KG1 (cell line): ENCODE measurements at regions not wholly inside any gene's neighbourhood (a gene's known extent, or its start where the extent isn't known, plus 50 kb on each side); places are given as distances from the start of the nearest gene placed in this dataset.

ENCODE experiments used
- DNase-seq: peaks from one replicate; lab custom pipeline; 2025; lab: John Stamatoyannopoulos, UW

- DNase-seq: no peak
Observed at GRCh38 chr17:51555153-51555552, 294.8 kb downstream of the UTP18 start.

- no peak for DNase-seq
Observed at GRCh38 chr17:51559778-51560177, 299.4 kb downstream of the UTP18 start.

- no peak for DNase-seq
Observed at GRCh38 chr17:51560398-51560797, 300.1 kb downstream of the UTP18 start.

- no peak for DNase-seq
Observed at GRCh38 chr17:51563961-51564360, 303.6 kb downstream of the UTP18 start.

GRCh38 chr17:51572115-51572514 is 311.8 kb downstream of the UTP18 start:
- DNase-seq: no peak
